OCI-LY3 (cell line): ENCODE measurements at regions not wholly inside any gene's neighbourhood (a gene's known extent, or its start where the extent isn't known, plus 50 kb on each side); places are given as distances from the start of the nearest gene placed in this dataset.

Experiments
- H2AFZ ChIP-seq: fragments of 200-600, 300-600 bp; shearing (Covaris generic); 2 replicates; pipeline ENCODE4 v1.6.0; 2014; ENCODE audit warnings: antibody characterized with exemption, low read depth, low read length
- H3K27ac ChIP-seq: fragments of 200-600, 300-600 bp; sonication (generic); 2 replicates; pipeline ENCODE4 v1.5.1; 2014; ENCODE audit warnings: mild to moderate bottlenecking, low read length, moderate library complexity, mixed read lengths
- H3K27me3 ChIP-seq: fragments of 200-600, 300-600 bp; sonication (generic); 2 replicates; pipeline ENCODE4 v1.6.1; 2014; ENCODE audit warnings: low read depth, low read length, mixed read lengths
- H3K36me3 ChIP-seq: fragments of 200-600, 300-600 bp; sonication (generic); replicated peaks from 2 replicates; pipeline ENCODE3; 2014; ENCODE audit warnings: low read depth, low read length, mixed read lengths
- H3K4me1 ChIP-seq: fragments of 300-600, 200-600 bp; sonication (generic); 2 replicates; pipeline ENCODE4 v1.6.1; 2014; ENCODE audit warnings: low read length, mixed read lengths
- H3K4me2 ChIP-seq: fragments of 200-600, 300-600 bp; sonication (generic); 2 replicates; pipeline ENCODE4 v1.6.1; 2014; ENCODE audit warnings: low read length, mixed read lengths
- H3K4me3 ChIP-seq: fragments of 300-600, 200-600 bp; sonication (generic); 2 replicates; pipeline ENCODE4 v1.5.1; 2014; ENCODE audit warnings: antibody characterized with exemption, mild to moderate bottlenecking, low read length, moderate library complexity
- H3K79me2 ChIP-seq: fragments of 300-600, 200-600 bp; shearing (Covaris generic); 2 replicates; pipeline ENCODE4 v1.6.1; 2014; ENCODE audit warnings: mild to moderate bottlenecking, low read length, mixed read lengths
- H3K9ac ChIP-seq: fragments of 300-600, 200-600 bp; shearing (Covaris generic); 2 replicates; pipeline ENCODE4 v1.6.0; 2014; ENCODE audit warnings: mild to moderate bottlenecking, low read length, moderate library complexity
- H3K9me3 ChIP-seq: fragments of 200-600, 300-600 bp; shearing (Covaris generic); 2 replicates; pipeline ENCODE4 v1.6.1; 2014; ENCODE audit warnings: low read length, mixed read lengths; ENCODE audit not compliant: insufficient read depth
- H4K20me1 ChIP-seq: fragments of 200-600, 300-600 bp; sonication (generic); 2 replicates; pipeline ENCODE4 v1.6.1; 2016; ENCODE audit warnings: low read length, mixed read lengths; ENCODE audit not compliant: insufficient read depth
- EZH2phosphoT487 ChIP-seq: fragments of 200-600 bp; shearing (Covaris generic); IDR thresholded peaks from 2 replicates; pipeline ENCODE4 v1.6.1; 2018; ENCODE audit warnings: antibody characterized with exemption, mixed run types, low read depth
- TF ChIP-seq, protein P1 (sequence below): fragments of 200-600, 300-600 bp; sonication (generic); IDR thresholded peaks from 2 replicates; pipeline ENCODE4 v1.5.1; 2014; ENCODE audit warnings: antibody characterized with exemption, low read length, low read depth

DNA sequence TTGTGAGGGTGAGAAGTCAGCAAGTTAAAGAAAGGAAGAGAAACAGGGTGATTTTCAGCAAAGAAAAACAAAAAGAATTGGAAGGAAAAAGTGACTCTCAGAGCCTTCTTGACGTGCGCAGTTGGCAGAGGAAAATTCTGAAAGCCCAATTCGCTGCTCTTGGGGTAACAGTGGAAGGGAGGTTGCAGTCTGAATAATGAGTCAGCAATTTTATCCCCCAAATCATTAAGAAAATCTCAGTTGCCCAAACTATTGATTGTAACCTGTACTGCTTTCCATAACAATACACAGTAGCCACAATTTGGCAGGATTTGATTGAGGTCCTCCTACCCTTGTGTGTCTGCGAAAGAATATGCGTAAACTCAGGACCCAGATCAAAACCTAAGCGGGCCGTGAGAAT, 309.1 kb downstream of the EMP1 start:
- Histone ChIP-seq H4K20me1 (no peaks in the 10 kb centered on the region), H3K9me3 (no peaks in the 10 kb centered on the region), H3K79me2 (no peaks in the 10 kb centered on the region), H3K36me3 (no peaks in the 10 kb centered on the region), H2AFZ (no peak overlapping the region), H3K4me3 (no peak overlapping the region), H3K9ac (no peak overlapping the region), H3K4me1 (peaks cover 10% of the 10 kb centered on the region), H3K27me3 (peaks cover 68% of the 10 kb centered on the region), H3K27ac (no peak overlapping the region), H3K4me2 (peak overlapping the region; percentile 15)
- TF ChIP-seq EZH2phosphoT487 = no peak
- TF ChIP-seq, protein P1, sequence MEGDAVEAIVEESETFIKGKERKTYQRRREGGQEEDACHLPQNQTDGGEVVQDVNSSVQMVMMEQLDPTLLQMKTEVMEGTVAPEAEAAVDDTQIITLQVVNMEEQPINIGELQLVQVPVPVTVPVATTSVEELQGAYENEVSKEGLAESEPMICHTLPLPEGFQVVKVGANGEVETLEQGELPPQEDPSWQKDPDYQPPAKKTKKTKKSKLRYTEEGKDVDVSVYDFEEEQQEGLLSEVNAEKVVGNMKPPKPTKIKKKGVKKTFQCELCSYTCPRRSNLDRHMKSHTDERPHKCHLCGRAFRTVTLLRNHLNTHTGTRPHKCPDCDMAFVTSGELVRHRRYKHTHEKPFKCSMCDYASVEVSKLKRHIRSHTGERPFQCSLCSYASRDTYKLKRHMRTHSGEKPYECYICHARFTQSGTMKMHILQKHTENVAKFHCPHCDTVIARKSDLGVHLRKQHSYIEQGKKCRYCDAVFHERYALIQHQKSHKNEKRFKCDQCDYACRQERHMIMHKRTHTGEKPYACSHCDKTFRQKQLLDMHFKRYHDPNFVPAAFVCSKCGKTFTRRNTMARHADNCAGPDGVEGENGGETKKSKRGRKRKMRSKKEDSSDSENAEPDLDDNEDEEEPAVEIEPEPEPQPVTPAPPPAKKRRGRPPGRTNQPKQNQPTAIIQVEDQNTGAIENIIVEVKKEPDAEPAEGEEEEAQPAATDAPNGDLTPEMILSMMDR = no peak

GRCh38 chr12:13505224-13505623, 308.7 kb downstream of the EMP1 start:
- H4K20me1 ChIP-seq = no peaks in the 10 kb centered on the region
- peaks cover 10% of the 10 kb centered on the region for H3K4me1 ChIP-seq
- no peak overlapping the region for H2AFZ ChIP-seq
- TF ChIP-seq, protein P1 = no peak
- TF ChIP-seq EZH2phosphoT487 = no peak
- H3K4me3 ChIP-seq = no peak overlapping the region
- H3K27ac ChIP-seq = no peak overlapping the region
- H3K4me2 ChIP-seq = peak overlapping the region; percentile 15
- H3K9me3 ChIP-seq = no peaks in the 10 kb centered on the region
- H3K27me3 ChIP-seq = peaks cover 66% of the 10 kb centered on the region
- no peak overlapping the region for H3K9ac ChIP-seq
- H3K79me2 ChIP-seq = no peaks in the 10 kb centered on the region
- no peaks in the 10 kb centered on the region for H3K36me3 ChIP-seq

- Histone ChIP-seq H3K4me1 (peaks cover 10% of the 10 kb centered on the region), H3K9ac (no peak overlapping the region), H3K9me3 (no peaks in the 10 kb centered on the region), H3K4me3 (no peak overlapping the region), H3K79me2 (no peaks in the 10 kb centered on the region), H3K36me3 (no peaks in the 10 kb centered on the region), H3K27ac (no peak overlapping the region), H3K4me2 (no peak overlapping the region), H4K20me1 (no peaks in the 10 kb centered on the region), H3K27me3 (peaks cover 61% of the 10 kb centered on the region), H2AFZ (no peak overlapping the region)
- TF ChIP-seq EZH2phosphoT487 = no peak
- TF ChIP-seq, protein P1 = no peak
These were observed 308.2 kb downstream of the EMP1 start for GRCh38 chr12:13504736-13505135.

DNA sequence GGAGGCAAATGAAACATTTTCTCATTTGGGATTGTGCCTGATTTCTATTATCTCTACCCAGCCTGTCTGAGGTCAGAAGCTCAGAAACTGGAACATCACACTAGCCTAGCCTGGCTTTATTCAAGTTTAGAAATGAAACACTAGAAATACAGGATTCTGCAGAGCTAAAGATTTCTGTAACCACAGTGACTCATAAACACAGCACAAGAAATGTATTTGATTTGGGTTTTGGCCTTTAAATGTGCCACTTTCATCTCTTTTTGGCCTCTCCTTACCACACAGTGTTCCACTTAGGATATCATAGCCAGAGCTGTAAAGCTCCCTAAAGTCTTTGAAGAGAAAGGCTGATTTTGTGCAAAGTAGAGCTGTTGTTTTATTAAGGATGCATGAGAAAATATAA, 307.5 kb downstream of the EMP1 start:
- Histone ChIP-seq H3K9ac (no peak overlapping the region), H3K4me2 (no peak overlapping the region), H3K4me3 (no peak overlapping the region), H3K27me3 (peaks cover 59% of the 10 kb centered on the region), H3K27ac (no peak overlapping the region), H3K36me3 (no peaks in the 10 kb centered on the region), H4K20me1 (no peaks in the 10 kb centered on the region), H3K79me2 (no peaks in the 10 kb centered on the region), H2AFZ (no peak overlapping the region), H3K4me1 (peaks cover 10% of the 10 kb centered on the region), H3K9me3 (no peaks in the 10 kb centered on the region)
- TF ChIP-seq, protein P1 = no peak
- no peak for TF ChIP-seq EZH2phosphoT487
